Activated T-cell treated with anti-CD3 and anti-CD28 coated beads, Interleukin-2, amount 50 U/mL, for 72 hours (primary cell): ENCODE measurements at regions not wholly inside any gene's neighbourhood (a gene's known extent, or its start where the extent isn't known, plus 50 kb on each side); places are given as distances from the start of the nearest gene placed in this dataset.
A peak's percentile ranks its signal among the peaks of the same experiment; 100 is the strongest.
"Not testable (repeated sequence)": the region's sequence is repeated elsewhere in the genome, so short reads cannot be mapped to it uniquely, and the experiment has no call there.

Source experiments
- ATAC-seq, 2 donors: fragments of 150-1000 bp; cut with Tn5 transposase; replicated peaks in 1 of 2; 2 replicates each; pipeline ENCODE4 v1.10.0; 2021; ENCODE audit warnings: moderate library complexity in 2 of 2, mild to moderate bottlenecking in 1 of 2
- DNase-seq, 2 donors: peaks; one replicate each; pipeline ENCODE4 v3.0.0; 2021 to 2022; ENCODE audit warnings: mixed read lengths in 1 of 2
- H3K27ac Mint-ChIP-seq: one replicate; pipeline ENCODE4 v1.8.0; 2022; ENCODE audit warnings: mild to moderate bottlenecking, moderate library complexity, mixed read lengths
- H3K27me3 Mint-ChIP-seq: one replicate; pipeline ENCODE4 v1.8.0; 2022; ENCODE audit warnings: low read depth, mixed read lengths
- H3K36me3 Mint-ChIP-seq, 2 donors: one replicate each; pipeline ENCODE4 v1.8.0; 2022; ENCODE audit warnings: mixed read lengths in 2 of 2, mild to moderate bottlenecking in 1 of 2; ENCODE audit not compliant: insufficient read depth in 2 of 2
- H3K4me1 Mint-ChIP-seq: one replicate; pipeline ENCODE4 v1.8.0; 2022; ENCODE audit warnings: low read depth, mixed read lengths
- H3K4me3 Mint-ChIP-seq, 2 donors: one replicate each; pipeline ENCODE4 v1.8.0; 2022; ENCODE audit warnings: mild to moderate bottlenecking in 2 of 2, mixed read lengths in 2 of 2, moderate library complexity in 2 of 2
- H3K9me3 Mint-ChIP-seq, 2 donors: one replicate each; pipeline ENCODE4 v1.8.0; 2022; ENCODE audit warnings: mixed read lengths in 2 of 2

DNA sequence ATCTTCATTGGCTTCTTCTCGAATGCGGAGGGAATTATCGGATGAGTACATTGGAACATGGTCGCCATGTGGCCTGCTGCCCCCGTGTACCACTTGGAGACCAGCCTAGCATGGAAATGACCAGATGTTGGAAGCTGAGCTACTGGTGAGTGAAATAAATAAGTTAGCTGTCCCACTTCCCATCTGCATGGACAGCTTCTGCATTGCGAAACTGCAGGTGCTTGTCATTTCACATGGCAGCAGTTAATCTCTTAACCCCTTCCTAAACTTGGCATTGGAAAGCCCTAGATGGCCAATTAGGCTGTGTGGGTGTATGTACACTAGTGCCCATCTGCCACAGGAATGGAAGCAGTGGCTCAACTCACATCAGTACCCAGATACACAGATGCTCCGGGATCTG is 246.6 kb upstream of the IL12B start:
- H3K27me3 Mint-ChIP-seq, result peaks cover 21% of the 10 kb centered on the region
- H3K36me3 Mint-ChIP-seq, result no peaks in the 10 kb centered on the region
- no peaks in the 10 kb centered on the region for H3K4me1 Mint-ChIP-seq
- DNase-seq, result no peak
- no peak for ATAC-seq
- H3K4me3 Mint-ChIP-seq, result no peak overlapping the region
- no peak overlapping the region for H3K27ac Mint-ChIP-seq
- H3K9me3 Mint-ChIP-seq, result peaks cover 0 to 4% of the 10 kb centered on the region in 2 donors

DNA sequence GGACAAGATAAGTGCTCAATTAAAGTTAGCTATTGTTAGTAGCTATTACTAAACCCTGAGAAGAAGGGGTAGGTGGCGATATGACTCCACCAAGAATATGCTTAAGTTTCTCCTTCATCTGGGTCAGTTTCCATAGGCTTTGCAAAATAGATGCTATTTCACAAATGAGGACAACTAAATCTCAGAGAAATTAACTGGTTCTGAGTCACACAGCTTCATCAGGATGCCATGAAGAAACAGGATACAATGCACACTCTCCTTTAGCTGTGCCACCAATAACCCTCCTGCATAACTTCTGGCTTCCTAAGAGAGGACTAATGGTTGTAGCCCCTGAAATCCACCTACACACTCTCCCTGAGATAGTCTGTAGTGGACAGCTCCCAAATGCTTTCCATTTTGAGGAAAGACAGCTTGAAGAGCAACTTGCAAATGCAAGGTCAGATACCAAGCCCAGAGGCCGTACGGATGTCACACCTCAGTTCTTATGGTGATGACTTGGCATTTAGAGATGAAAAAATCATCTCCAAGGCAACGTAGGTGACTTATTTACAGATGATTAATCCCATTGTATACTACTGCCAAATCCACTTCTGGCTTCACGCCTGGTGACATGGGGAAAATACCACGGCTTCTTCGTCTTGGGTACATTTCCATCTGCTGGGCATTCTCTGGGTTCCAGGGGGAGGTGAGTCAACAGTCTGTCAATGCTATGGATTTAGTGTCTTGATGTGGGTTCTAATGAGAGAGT is 251.4 kb upstream of the IL12B start:
- Mint-ChIP-seq H3K27me3 (peaks cover 9% of the 10 kb centered on the region), H3K4me3 (no peak overlapping the region), H3K4me1 (no peaks in the 10 kb centered on the region), H3K27ac (no peak overlapping the region), H3K36me3 (no peaks in the 10 kb centered on the region), H3K9me3 (peaks cover 0 to 2% of the 10 kb centered on the region in 2 donors)
- ATAC-seq (no peak), DNase-seq (no peak)

DNA sequence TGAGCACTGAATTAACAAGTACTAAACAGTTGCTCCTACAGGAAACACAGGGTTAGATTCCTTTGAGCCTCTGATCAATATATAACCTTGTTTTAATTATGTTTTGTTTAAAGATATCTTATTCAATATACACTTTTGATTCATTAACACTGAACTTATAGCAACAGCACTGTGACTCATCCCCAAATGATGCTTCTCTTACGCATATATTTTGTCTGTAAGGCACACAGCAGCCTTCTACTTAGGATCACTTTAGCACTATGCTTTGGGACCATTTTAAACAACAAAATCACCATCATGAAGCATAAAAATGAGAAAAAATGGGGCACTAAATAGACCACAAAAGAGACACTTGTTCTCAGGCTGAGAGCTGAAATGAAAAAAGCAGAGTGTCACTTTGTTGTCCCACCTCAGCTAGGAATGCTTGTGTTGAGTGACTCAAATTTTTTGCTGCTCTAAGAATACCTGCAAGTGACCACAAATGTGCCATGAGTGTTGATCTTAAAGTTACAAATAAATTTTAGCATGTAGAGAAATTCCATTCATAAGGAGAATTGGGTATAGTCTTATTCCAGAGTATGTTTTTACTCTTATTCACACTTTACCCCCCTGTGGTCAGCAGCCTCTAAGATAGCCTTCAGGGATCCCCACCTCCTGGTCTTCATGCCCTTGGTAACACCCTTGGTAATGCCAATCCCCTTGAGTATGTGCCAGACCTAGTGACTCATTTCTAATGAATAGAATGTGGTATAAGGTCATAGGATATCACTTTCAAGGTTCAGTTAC is 252.7 kb upstream of the IL12B start:
- no peak overlapping the region for H3K27ac Mint-ChIP-seq
- H3K36me3 Mint-ChIP-seq, result no peaks in the 10 kb centered on the region
- no peaks in the 10 kb centered on the region for H3K4me1 Mint-ChIP-seq
- H3K27me3 Mint-ChIP-seq, result peaks cover 22% of the 10 kb centered on the region
- DNase-seq (no peak), ATAC-seq (no peak)
- no peak overlapping the region for H3K4me3 Mint-ChIP-seq
- H3K9me3 Mint-ChIP-seq, result peaks cover 0 to 2% of the 10 kb centered on the region in 2 donors

DNA sequence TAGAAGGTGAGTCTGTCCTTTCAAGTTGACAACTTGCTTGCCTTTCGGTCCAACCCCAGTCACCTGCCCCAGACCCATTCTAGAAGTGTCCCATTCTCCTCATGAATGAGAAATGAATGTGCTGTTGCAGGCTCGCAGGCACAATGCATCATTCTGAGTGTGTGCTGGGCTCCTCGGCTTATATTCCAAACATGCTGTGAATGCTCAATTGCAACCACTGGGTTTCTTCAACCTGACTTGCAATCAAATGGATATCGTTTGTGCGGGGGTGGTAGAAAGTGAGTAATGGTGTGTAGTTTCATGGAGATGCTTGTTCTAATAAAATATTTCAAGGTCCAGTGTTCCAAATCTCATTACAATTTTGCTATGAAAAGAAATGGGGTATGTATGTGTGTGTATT is 256.6 kb upstream of the IL12B start:
- no peak overlapping the region for H3K4me3 Mint-ChIP-seq
- H3K27me3 Mint-ChIP-seq, result peaks cover 14% of the 10 kb centered on the region
- H3K4me1 Mint-ChIP-seq, result no peaks in the 10 kb centered on the region
- no peak for DNase-seq
- no peaks in the 10 kb centered on the region for H3K9me3 Mint-ChIP-seq
- H3K27ac Mint-ChIP-seq, result no peak overlapping the region
- H3K36me3 Mint-ChIP-seq, result no peaks in the 10 kb centered on the region
- no peak for ATAC-seq

DNA sequence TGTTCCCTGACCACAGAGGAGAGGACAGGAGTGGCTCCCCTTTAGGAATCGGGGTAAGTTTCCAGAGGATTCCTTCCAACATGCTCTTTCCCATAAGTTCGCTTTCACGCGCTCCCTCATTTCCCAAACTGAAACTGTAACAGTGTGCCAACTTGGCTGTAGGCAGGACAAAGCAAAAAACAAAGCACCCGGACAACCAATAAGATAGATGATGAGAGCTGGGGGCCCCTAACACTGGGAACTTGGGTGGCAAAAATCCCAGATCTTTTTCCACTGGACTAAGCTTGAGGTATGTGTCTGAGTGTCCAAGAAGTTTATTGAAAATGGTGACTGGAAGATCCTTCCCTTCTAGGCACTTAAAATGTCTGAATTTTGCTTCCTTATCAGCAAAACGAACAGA is 258.7 kb upstream of the IL12B start:
- Mint-ChIP-seq H3K4me3 (no peak overlapping the region), H3K27ac (no peak overlapping the region), H3K27me3 (peaks cover 14% of the 10 kb centered on the region), H3K36me3 (no peaks in the 10 kb centered on the region), H3K9me3 (no peaks in the 10 kb centered on the region), H3K4me1 (no peaks in the 10 kb centered on the region)
- DNase-seq (no peak), ATAC-seq (no peak)

DNA sequence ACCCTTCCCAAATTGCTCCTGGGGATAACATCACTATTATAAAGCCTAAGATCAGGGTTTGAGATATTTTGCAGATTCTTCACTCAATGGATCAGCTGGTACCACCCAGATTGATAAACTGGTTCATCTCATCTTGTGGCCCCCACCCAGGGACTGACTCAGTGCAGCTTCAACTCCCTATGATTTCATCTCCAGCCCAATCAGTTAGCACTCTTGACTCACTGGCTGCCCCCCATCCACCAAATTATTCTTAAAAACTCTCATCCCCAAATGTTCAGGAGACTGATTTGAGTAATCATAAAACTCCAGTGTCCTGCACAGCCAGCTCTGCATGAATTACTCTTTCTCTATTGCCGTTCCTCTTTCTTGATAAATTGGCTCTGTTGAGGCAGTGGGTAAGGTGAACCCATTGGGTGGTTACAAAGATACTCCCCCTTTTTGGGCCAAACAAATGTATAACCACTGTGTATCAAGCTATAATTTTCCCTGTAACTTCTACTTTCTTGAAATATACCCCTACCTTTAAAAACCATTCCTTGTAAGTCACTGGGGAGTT is 263.3 kb upstream of the IL12B start:
- no peak for DNase-seq
- H3K4me3 Mint-ChIP-seq, result no peak overlapping the region
- ATAC-seq, result no peak

DNA sequence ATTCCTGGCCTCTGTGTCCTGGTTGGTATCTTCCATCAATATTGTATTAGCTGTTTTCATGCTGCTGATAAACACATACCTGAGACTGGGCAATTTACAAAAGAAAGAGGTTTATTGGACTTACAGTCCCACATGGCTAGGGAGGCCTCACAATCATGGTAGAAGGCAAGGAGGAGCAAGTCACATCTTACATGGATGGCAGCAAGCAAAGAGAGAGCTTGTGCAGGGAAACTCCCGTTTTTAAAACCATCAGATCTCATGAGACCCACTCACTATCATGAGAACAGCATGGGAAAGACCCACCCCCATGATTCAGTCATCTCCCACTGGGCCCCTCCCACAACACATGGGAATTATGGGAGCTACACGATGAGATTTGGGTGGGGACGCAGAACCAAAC is 265.3 kb upstream of the IL12B start:
- H3K9me3 Mint-ChIP-seq, result peaks cover 7 to 12% of the 10 kb centered on the region in 2 donors
- not testable (repeated sequence) for H3K4me1 Mint-ChIP-seq, H3K4me3 Mint-ChIP-seq, ATAC-seq, H3K36me3 Mint-ChIP-seq, DNase-seq, H3K27ac Mint-ChIP-seq, H3K27me3 Mint-ChIP-seq

More for the DNA sequence above, 263.3 kb upstream of the IL12B start:
- H3K27ac Mint-ChIP-seq, result no peak overlapping the region
- no peaks in the 10 kb centered on the region for H3K27me3 Mint-ChIP-seq
- no peaks in the 10 kb centered on the region for H3K4me1 Mint-ChIP-seq
- peaks cover 7 to 12% of the 10 kb centered on the region in 2 donors for H3K9me3 Mint-ChIP-seq
- H3K36me3 Mint-ChIP-seq, result peaks cover 4 to 5% of the 10 kb centered on the region in 2 donors

DNA sequence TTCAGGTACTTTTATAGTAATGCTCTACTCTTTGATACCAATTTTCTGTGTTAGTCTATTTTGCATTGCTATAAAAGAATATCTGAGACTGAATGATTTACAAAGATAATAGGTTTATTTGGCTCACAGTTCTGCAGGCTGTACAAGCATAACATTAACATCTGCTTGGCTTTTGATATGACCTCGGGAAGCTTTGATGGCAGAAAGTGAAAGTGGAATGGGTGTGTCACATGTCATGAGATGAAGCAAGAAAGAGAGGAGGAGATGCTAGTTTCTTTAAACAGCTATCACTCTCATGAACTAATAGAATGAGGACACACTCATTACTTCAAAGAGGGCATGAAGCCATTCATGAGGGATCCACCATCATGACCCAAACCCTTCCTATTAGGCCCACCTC is 270.9 kb upstream of the IL12B start:
- ATAC-seq (no peak), DNase-seq (no peak)
- Mint-ChIP-seq H3K4me3 (no peak overlapping the region), H3K9me3 (peaks cover 6 to 9% of the 10 kb centered on the region in 2 donors), H3K27ac (no peak overlapping the region), H3K4me1 (peaks cover 5% of the 10 kb centered on the region), H3K27me3 (no peaks in the 10 kb centered on the region), H3K36me3 (peaks cover 8 to 9% of the 10 kb centered on the region in 2 donors)

DNA sequence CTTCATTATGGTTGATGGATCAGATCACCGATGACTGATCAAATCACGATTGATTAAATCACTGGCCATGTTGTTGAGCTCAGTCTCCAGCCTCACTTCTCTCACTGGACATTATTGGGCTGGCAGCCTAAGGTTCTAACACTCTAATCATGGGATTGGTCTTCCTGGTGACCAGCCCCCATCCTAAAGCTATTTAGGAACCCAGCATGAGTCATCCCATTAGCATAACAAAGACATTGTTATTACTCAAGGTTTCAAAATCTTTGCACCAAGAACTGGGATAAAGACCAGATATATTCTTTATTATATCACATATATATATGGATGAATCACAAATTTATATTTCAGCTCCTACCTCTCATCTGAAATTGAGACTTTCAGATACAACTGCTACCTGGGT is 272.1 kb upstream of the IL12B start:
- Mint-ChIP-seq H3K4me1 (peaks cover 5% of the 10 kb centered on the region), H3K27me3 (no peaks in the 10 kb centered on the region), H3K9me3 (peaks cover 4 to 9% of the 10 kb centered on the region in 2 donors), H3K27ac (no peak overlapping the region), H3K36me3 (peaks cover 8 to 9% of the 10 kb centered on the region in 2 donors), H3K4me3 (no peak overlapping the region)
- ATAC-seq (no peak), DNase-seq (no peak)

DNA sequence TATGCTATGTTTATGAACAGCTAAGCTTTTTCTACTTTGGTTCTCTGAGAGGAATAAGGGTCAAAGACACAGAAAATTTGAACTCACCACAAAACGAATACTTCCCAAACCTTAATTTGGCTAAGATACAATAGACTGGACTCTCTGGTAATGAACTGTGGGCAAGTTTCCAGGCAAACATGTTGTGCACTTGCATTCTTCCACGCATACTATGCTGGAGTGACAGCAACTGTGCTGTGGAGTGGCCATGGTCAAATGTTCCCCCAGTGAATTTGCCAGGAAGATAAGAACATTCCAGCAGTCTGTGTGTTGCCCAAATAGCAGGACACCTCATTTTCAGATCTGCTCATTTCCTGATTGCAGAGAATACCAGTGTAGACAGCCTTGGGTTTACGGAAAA is 275.3 kb upstream of the IL12B start:
- DNase-seq (no peak), ATAC-seq (no peak)
- Mint-ChIP-seq H3K36me3 (peaks cover 4% of the 10 kb centered on the region in 2 donors), H3K9me3 (peaks cover 4 to 6% of the 10 kb centered on the region in 2 donors), H3K27ac (no peak overlapping the region), H3K4me1 (peaks cover 5% of the 10 kb centered on the region), H3K27me3 (no peaks in the 10 kb centered on the region), H3K4me3 (no peak overlapping the region)

DNA sequence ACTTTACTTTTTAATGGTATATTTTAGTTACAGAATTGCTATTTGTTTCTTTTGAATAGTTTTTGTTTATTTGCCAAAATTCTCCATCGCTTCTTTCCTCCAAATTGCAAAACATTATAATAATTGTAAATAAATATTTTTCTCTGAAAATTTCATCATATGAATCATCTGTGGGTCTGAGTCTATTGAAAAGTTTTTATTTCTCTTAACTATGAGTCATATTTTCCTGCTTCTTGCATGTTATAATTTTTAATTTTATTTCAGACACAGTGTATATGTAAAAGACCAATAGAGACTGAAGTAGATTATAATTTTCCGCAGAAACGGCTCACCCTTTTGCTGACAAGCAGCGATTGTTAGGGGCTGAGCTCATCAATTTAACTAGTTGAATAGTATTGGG is 279.1 kb upstream of the IL12B start:
- H3K36me3 Mint-ChIP-seq, result no peaks in the 10 kb centered on the region
- H3K27ac Mint-ChIP-seq, result no peak overlapping the region
- ATAC-seq, result no peak
- H3K9me3 Mint-ChIP-seq, result peaks cover 0 to 2% of the 10 kb centered on the region in 2 donors
- H3K4me3 Mint-ChIP-seq, result no peak overlapping the region
- H3K4me1 Mint-ChIP-seq, result no peaks in the 10 kb centered on the region
- no peak for DNase-seq
- peaks cover 6% of the 10 kb centered on the region for H3K27me3 Mint-ChIP-seq

DNA sequence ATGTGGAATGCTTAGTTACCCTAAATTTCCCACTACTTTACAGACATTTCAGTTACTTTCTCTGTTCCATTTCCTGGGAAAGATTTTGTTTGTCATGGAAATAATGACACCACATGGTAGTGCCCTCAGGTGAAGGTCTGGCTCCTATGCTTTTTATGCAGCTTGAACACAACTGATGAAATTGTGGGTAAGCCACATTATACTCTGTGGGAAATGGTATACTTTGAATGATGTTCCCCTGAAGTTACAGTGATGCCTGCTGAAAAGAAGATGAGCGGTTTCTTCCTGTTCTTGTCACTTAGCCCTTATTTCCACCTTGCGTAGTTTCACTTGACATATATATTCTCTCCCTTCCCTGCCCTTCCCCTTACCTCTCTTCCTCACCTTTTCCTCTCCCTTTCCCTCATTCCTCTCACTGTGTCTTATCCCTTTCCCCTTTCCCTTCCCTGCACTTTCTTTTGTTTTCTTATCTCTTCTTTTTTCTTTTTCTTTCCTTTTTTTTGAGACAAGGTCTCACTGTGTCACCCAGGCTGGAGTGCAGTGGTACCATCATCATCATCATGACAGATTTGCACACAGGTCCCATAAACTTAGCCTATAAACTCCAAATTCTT is 280.8 kb upstream of the IL12B start:
- Mint-ChIP-seq H3K27ac (no peak overlapping the region), H3K9me3 (peaks cover 0 to 2% of the 10 kb centered on the region in 2 donors), H3K36me3 (no peaks in the 10 kb centered on the region), H3K4me1 (no peaks in the 10 kb centered on the region), H3K27me3 (peaks cover 6% of the 10 kb centered on the region), H3K4me3 (no peak overlapping the region)
- DNase-seq (no peak), ATAC-seq (peak; percentile 32 to 39)

DNA sequence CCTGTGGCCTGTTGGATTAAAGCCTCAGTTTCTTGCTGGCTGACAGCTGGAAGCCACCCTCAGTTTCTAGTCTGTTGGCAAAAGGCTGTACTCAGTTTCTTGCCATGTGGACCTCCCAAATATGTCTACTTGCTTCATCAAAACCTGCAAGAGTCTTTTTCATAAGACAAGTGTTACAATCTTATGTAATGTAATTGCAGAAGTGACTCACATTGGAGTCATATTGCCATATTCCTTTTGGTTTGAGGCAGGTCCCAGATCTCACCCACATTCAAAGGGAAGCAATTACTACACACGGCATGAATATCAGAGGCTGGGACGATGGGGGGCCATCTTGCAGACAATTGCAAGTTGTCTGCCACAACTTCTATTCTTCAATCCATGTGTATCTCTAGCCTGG is 286.7 kb upstream of the IL12B start:
- Mint-ChIP-seq H3K9me3 (peaks cover 2 to 4% of the 10 kb centered on the region in 2 donors), H3K4me3 (no peak overlapping the region), H3K27me3 (peaks cover 17% of the 10 kb centered on the region), H3K27ac (no peak overlapping the region), H3K36me3 (peaks cover 0 to 4% of the 10 kb centered on the region in 2 donors), H3K4me1 (no peaks in the 10 kb centered on the region)
- DNase-seq (no peak), ATAC-seq (no peak)
